VCaP (cell line): ENCODE measurements at regions not wholly inside any gene's neighbourhood (a gene's known extent, or its start where the extent isn't known, plus 50 kb on each side); places are given as distances from the start of the nearest gene placed in this dataset.

Experiments used
- H3K27ac ChIP-seq: fragments of 450-650 bp; 2 replicates; pipeline ENCODE4 v1.5.1; 2017
- CTCF ChIP-seq: fragments of 450-650 bp; conservative IDR thresholded peaks from 2 replicates; pipeline ENCODE4 v1.5.1; 2017; ENCODE audit warnings: mild to moderate bottlenecking, moderate library complexity

GRCh38 chr14:42736408-42736807 is 1129.7 kb downstream of the LRFN5 start:
- no peak for TF ChIP-seq CTCF
- H3K27ac ChIP-seq: no peak overlapping the region

- H3K27ac ChIP-seq: no peak overlapping the region
- no peak for TF ChIP-seq CTCF
These were observed 1127.4 kb downstream of the LRFN5 start for GRCh38 chr14:42734041-42734440.

- TF ChIP-seq CTCF: no peak
- H3K27ac ChIP-seq: no peak overlapping the region
These were observed 1125.3 kb downstream of the LRFN5 start for GRCh38 chr14:42732005-42732404.

GRCh38 chr14:42731480-42731879 is 1124.8 kb downstream of the LRFN5 start:
- TF ChIP-seq CTCF: no peak
- no peak overlapping the region for H3K27ac ChIP-seq

GRCh38 chr14:42729681-42730080 is 1123.0 kb downstream of the LRFN5 start:
- H3K27ac ChIP-seq: no peak overlapping the region
- TF ChIP-seq CTCF: no peak

GRCh38 chr14:42719391-42719790 is 1112.7 kb downstream of the LRFN5 start:
- H3K27ac ChIP-seq: no peak overlapping the region
- no peak for TF ChIP-seq CTCF

- TF ChIP-seq CTCF: no peak
- no peak overlapping the region for H3K27ac ChIP-seq
These were observed 1108.6 kb downstream of the LRFN5 start for GRCh38 chr14:42715316-42715715.

GRCh38 chr14:42710071-42710470 is 1103.4 kb downstream of the LRFN5 start:
- TF ChIP-seq CTCF: no peak

More at GRCh38 chr14:42710071-42710470, 1103.4 kb downstream of the LRFN5 start:
- H3K27ac ChIP-seq: no peak overlapping the region
